GM21786 (cell line): ENCODE measurements at regions not wholly inside any gene's neighbourhood (a gene's known extent, or its start where the extent isn't known, plus 50 kb on each side); places are given as distances from the start of the nearest gene placed in this dataset.

Experiments used
- ATAC-seq: cut with Tn5 transposase; IDR thresholded peaks from one replicate; pipeline ENCODE4 v1.9.1; 2021; ENCODE audit not compliant: unreplicated experiment

- ATAC-seq = no peak
Observed at GRCh38 chr21:41596241-41596925, 88.4 kb upstream of the TMPRSS2 start.

DNA sequence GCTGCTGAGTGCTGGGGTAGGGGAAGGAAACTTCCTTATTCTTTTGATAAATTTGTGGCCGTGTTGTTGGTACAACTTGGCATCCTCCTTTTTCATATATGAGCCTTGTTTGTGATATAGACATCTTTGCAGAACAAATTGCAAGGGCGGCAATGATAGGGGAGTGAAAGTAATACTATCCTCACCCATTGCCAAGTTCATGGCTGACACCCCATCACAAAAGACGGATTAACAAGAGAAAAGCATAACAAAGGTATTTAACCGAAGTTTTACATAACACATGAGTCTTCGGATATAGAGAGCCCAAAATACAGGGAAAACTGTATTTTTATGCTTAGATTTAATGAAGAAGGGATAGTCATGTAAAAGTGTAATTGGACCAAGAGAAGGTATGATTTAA, 86.3 kb upstream of the TMPRSS2 start:
- ATAC-seq = no peak

DNA sequence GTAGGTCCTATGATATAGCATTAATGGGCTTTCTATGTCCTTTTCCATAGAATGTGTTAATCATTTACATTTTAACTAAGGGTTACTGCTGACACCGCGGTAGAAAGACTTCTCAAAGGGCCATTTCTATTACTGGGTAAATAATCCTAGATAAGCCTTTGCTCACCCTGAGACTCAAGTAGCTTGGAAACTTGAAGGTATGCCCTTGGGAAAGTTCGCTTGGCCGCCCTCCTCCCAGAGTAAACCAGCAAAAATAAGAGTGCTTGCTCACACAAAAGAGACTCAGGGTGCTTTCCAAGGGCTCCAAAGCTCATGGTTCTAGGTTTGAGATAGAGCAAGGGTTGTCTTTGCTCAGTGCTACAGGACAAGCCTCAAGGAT, 85.8 kb upstream of the TMPRSS2 start:
- ATAC-seq = no peak

DNA sequence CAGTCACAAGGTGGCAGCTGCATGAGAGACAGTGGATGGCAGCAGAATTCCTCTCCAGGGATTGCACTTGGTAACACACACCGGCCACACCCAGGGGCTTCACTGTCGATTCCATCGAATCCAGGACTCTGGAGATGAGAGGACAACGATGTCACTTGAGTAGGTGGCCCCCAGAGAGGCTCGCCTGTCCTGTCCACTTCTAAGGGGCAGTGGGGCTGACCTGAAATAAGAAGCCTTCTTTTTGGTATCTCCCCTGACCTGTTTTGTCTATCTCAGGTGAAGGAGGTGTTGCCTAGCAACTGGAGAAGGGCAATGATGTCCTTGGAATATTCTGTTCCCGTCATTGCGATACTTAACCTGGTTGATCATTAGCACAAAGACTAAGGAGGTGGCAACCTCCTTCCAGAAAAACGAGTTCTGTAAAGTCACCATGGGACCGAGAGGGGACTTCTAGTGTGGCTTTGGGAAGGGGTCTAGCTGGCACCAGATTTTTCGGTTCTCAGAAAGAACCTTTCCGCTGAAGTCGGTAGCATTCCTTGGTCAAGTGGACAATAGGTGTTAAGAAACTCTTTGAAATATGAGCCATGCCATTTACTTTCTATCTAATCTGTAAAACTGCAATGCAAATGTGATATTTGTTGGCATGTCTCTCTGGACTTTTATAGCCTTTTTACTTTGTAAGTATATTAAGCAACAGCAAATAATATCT, 85.2 kb upstream of the TMPRSS2 start:
- no peak for ATAC-seq

- ATAC-seq = no peak
Observed at GRCh38 chr21:41589620-41590175, 81.7 kb upstream of the TMPRSS2 start.

DNA sequence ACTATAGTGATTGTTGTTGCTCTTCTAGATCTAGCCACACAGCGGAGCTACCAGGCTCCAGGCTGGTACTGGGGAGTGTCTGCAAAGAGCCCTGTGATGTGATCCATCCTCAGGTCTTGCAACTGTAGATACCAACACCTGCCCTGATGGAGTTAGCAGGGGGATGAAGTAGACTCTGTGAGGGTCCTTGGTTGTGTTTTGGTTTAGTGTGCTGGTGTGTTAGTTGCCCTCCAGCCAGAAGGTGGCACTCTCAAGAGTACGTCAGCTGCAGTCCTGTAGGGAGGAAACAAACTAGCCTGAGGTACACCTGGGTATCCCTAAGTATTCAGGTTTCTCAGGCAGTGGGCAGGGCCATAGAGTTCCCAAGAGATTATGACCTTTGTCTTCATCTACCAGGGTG, 81.2 kb upstream of the TMPRSS2 start:
- ATAC-seq = no peak

DNA sequence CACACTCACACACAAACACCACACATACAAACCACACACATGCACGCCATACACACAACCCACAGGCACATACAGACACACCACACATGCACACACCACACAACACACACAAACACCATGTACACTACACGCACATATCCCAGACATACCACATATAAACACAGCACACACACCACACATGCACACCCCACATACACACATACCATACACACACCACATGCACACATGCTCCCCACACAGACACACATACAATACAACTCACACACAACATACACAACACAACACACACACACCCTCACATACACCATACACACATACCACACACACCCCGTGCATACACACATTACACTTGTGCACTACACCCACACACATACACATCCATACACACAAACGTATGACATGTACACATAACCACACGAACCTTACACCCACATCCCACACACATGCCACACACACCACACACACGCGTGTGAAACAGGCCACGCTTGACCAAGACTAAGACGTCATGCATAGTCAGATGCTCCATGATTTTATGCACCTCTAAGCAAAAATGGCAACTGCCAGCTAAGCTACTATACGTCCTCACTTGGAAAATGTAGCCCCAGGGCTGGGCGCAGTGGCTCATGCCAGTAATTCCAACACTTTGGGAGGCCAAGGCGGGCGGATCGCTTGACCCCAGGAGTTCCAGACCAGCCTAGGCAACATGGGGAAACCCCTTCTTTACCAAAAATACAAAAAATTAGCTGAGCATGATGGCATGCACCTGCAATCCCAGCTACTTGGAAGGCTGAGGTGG, 77.4 kb upstream of the TMPRSS2 start:
- no peak for ATAC-seq

GRCh38 chr21:41584603-41585176, 76.7 kb upstream of the TMPRSS2 start:
- no peak for ATAC-seq

GRCh38 chr21:41583274-41583790, 75.4 kb upstream of the TMPRSS2 start:
- no peak for ATAC-seq

- no peak for ATAC-seq
Observed at GRCh38 chr21:41582866-41583265, 74.9 kb upstream of the TMPRSS2 start.

- no peak for ATAC-seq
Observed at GRCh38 chr21:41582298-41582840, 74.4 kb upstream of the TMPRSS2 start.

DNA sequence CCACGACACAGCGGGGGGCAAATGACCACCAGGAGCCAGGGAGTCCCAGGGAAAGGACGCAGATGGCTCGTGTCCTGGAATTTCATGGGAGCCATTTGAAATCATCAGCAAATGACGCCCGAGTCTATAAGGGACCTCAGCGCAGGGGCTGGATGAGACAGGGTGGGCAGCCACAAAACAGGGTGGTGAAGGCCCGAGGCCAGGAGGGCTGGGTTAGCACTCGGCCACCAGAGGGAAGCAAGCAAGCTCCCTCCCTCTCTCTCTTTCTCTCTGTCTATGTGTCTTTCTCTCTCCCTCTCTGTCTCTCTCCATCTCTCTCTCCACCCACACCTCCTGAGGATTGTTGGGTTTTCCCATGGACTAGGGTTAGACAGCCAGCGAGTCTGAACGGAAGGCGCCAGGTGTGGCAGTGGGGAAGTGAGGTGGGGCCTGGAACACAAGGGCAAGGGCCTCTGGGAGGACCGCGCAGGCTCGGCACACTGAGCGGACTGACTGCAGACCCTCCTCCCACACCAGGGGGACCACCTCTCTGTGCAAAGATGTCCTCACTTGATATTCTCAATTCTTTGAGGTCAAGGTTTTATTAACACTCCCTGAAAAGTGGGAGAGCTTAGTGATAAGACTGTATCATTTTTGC, 73.8 kb upstream of the TMPRSS2 start:
- no peak for ATAC-seq

GRCh38 chr21:41580758-41581554, 73.0 kb upstream of the TMPRSS2 start:
- ATAC-seq = no peak

- no peak for ATAC-seq
Observed at GRCh38 chr21:41579692-41580091, 71.7 kb upstream of the TMPRSS2 start.

DNA sequence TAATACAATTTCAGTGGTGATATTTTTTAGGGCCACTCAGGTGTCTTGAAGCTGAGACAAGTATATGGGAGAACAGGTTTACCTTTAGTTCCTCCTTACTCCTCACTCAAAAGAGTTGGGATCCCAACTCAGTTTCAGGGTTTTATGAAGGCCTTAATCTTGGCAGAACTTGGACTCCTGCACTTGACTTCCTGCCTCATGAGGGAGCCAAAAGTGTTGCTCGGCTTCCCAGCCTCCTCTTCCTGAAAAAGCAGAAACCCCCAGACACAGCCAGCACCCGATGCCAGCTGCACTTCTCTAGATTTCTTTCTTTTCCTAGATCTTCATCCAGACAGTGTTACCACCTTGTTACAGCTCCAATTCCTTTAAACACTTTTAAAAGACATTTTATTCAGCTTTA, 70.8 kb upstream of the TMPRSS2 start:
- no peak for ATAC-seq

DNA sequence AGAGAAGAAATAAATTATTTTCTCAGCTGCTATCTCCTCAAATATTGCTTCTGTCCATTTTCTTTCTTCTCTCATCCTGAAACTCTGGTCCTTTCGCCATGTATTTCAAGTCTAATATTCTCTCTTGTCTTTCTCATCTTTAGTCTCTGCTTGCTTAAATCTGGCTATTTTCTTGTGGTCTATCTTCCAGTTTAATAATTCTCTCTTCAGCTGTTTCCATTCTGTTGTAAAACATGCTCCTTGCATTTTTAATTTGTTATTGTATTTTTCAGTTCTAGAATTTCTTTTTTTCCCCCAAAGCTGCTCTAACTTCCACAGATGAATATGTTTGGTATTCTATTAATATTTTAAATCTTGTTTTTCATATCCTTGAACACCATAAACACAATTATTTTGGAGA, 70.1 kb upstream of the TMPRSS2 start:
- ATAC-seq = no peak

- ATAC-seq = no peak
Observed at GRCh38 chr21:41576013-41576615, 68.2 kb upstream of the TMPRSS2 start.

- no peak for ATAC-seq
Observed at GRCh38 chr21:41573902-41574690, 66.1 kb upstream of the TMPRSS2 start.
